MM.1S (cell line): ENCODE measurements at regions not wholly inside any gene's neighbourhood (a gene's known extent, or its start where the extent isn't known, plus 50 kb on each side); places are given as distances from the start of the nearest gene placed in this dataset.

Experiments
- DNase-seq: peaks from one replicate; pipeline ENCODE4 v3.0.0-alpha.2; 2015
- H2AFZ ChIP-seq: fragments of 300-600 bp; sonication (generic); 2 replicates; pipeline ENCODE4 v1.6.0; 2016; ENCODE audit warnings: antibody characterized with exemption, low read length
- H3F3A ChIP-seq: fragments of 300-600 bp; sonication (generic); 2 replicates; pipeline ENCODE4 v1.6.1; 2016; ENCODE audit warnings: mild to moderate bottlenecking, antibody characterized with exemption, low read length, moderate library complexity, mixed read lengths; ENCODE audit not compliant: insufficient read depth
- H3K27ac ChIP-seq: fragments of 300-600 bp; sonication (generic); 2 replicates; pipeline ENCODE4 v1.5.1; 2016; ENCODE audit warnings: mild to moderate bottlenecking, low read length
- H3K27me3 ChIP-seq: fragments of 300-600 bp; sonication (generic); replicated peaks from 2 replicates; pipeline ENCODE4 v1.6.0; 2016; ENCODE audit warnings: low read length; ENCODE audit not compliant: insufficient read depth
- H3K36me3 ChIP-seq: fragments of 300-600 bp; sonication (generic); replicated peaks from 2 replicates; pipeline ENCODE4 v1.6.1; 2016; ENCODE audit warnings: mild to moderate bottlenecking, low read length, mixed read lengths; ENCODE audit not compliant: insufficient read depth
- H3K4me1 ChIP-seq: fragments of 300-600 bp; sonication (generic); 2 replicates; pipeline ENCODE4 v1.6.1; 2016; ENCODE audit warnings: low read length, mixed read lengths
- H3K4me2 ChIP-seq: fragments of 300-600 bp; sonication (generic); 2 replicates; pipeline ENCODE4 v1.6.0; 2016; ENCODE audit warnings: low read depth, low read length
- H3K4me3 ChIP-seq: fragments of 300-600 bp; sonication (generic); 2 replicates; pipeline ENCODE4 v1.5.1; 2016; ENCODE audit warnings: low read length, mixed read lengths
- H3K79me2 ChIP-seq: fragments of 300-600 bp; sonication (generic); 2 replicates; pipeline ENCODE4 v1.6.1; 2016; ENCODE audit warnings: mixed run types, low read length, mixed read lengths
- H3K9ac ChIP-seq: fragments of 300-600 bp; sonication (generic); 2 replicates; pipeline ENCODE4 v1.6.1; 2016; ENCODE audit warnings: low read length, mixed read lengths
- H3K9me2 ChIP-seq: fragments of 300-600 bp; sonication (generic); replicated peaks from 2 replicates; pipeline ENCODE4 v1.6.1; 2016; ENCODE audit warnings: mild to moderate bottlenecking, low read length, mixed read lengths; ENCODE audit not compliant: insufficient read depth
- H3K9me3 ChIP-seq: fragments of 300-600 bp; sonication (generic); replicated peaks from 2 replicates; pipeline ENCODE4 v1.6.1; 2016; ENCODE audit warnings: mild to moderate bottlenecking, low read length, mixed read lengths; ENCODE audit not compliant: insufficient read depth
- H4K20me1 ChIP-seq: fragments of 300-600 bp; sonication (generic); 2 replicates; pipeline ENCODE4 v1.6.1; 2016; ENCODE audit warnings: mild to moderate bottlenecking, low read length, moderate library complexity, mixed read lengths; ENCODE audit not compliant: insufficient read depth
- EZH2 ChIP-seq: fragments of 300-600 bp; sonication (generic); optimal IDR thresholded peaks from 2 replicates; pipeline ENCODE3; 2017; ENCODE audit warnings: low read depth, mild to moderate bottlenecking, antibody characterized with exemption, low read length, mixed read lengths
- EZH2phosphoT487 ChIP-seq: fragments of 300-600 bp; sonication (generic); IDR thresholded peaks from 2 replicates; pipeline ENCODE4 v1.6.1; 2018; ENCODE audit warnings: antibody characterized with exemption, low read length
- TF ChIP-seq, protein P1 (sequence below): fragments of 300-600 bp; sonication (generic); IDR thresholded peaks from 2 replicates; pipeline ENCODE4 v1.5.1; 2016; ENCODE audit warnings: antibody characterized with exemption, low read length, mixed read lengths

DNA sequence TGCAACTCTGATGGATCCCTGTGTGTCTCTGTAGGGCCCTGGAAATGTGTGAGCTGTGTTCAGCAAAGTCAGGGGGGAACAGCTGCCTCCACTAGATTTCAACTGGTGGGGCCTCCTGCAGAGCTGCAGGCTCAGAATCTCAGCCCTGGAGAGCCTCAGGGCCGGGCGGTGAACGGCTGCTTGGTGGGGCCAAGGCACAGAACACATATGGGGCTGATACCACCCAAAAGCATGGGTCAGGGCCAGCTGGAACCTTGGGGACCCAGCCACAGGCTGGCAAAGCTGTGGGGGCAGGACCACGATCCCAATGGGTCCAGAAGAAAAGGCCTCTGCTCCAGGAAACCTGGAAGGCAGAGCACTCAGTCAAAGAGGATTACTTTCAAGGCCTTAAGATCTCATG is 878.5 kb downstream of the BCL11B start:
- no peaks in the 10 kb centered on the region for H3K9me3 ChIP-seq
- no peaks in the 10 kb centered on the region for H4K20me1 ChIP-seq
- no peak for DNase-seq
- H3K4me3 ChIP-seq = no peak overlapping the region
- H3K9me2 ChIP-seq = no peaks in the 10 kb centered on the region
- no peaks in the 10 kb centered on the region for H3K36me3 ChIP-seq
- no peaks in the 10 kb centered on the region for H3K79me2 ChIP-seq
- no peaks in the 10 kb centered on the region for H3F3A ChIP-seq
- no peaks in the 10 kb centered on the region for H3K4me1 ChIP-seq
- no peaks in the 10 kb centered on the region for H3K27me3 ChIP-seq
- no peak for TF ChIP-seq EZH2
- no peak for TF ChIP-seq EZH2phosphoT487
- H3K4me2 ChIP-seq = no peak overlapping the region
- no peak overlapping the region for H2AFZ ChIP-seq
- no peak overlapping the region for H3K9ac ChIP-seq
- no peak overlapping the region for H3K27ac ChIP-seq

GRCh38 chr14:98404811-98405210 is 867.2 kb downstream of the BCL11B start:
- TF ChIP-seq, protein P1, sequence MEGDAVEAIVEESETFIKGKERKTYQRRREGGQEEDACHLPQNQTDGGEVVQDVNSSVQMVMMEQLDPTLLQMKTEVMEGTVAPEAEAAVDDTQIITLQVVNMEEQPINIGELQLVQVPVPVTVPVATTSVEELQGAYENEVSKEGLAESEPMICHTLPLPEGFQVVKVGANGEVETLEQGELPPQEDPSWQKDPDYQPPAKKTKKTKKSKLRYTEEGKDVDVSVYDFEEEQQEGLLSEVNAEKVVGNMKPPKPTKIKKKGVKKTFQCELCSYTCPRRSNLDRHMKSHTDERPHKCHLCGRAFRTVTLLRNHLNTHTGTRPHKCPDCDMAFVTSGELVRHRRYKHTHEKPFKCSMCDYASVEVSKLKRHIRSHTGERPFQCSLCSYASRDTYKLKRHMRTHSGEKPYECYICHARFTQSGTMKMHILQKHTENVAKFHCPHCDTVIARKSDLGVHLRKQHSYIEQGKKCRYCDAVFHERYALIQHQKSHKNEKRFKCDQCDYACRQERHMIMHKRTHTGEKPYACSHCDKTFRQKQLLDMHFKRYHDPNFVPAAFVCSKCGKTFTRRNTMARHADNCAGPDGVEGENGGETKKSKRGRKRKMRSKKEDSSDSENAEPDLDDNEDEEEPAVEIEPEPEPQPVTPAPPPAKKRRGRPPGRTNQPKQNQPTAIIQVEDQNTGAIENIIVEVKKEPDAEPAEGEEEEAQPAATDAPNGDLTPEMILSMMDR = no peak
- TF ChIP-seq EZH2phosphoT487 = no peak
- no peak for TF ChIP-seq EZH2
- H3K9me3 ChIP-seq = no peaks in the 10 kb centered on the region
- DNase-seq = no peak
- H3K4me2 ChIP-seq = no peak overlapping the region
- no peak overlapping the region for H3K27ac ChIP-seq
- H3K27me3 ChIP-seq = no peaks in the 10 kb centered on the region
- H4K20me1 ChIP-seq = no peaks in the 10 kb centered on the region
- H3K36me3 ChIP-seq = no peaks in the 10 kb centered on the region
- H2AFZ ChIP-seq = no peak overlapping the region
- no peak overlapping the region for H3K4me3 ChIP-seq
- no peaks in the 10 kb centered on the region for H3K9me2 ChIP-seq
- no peaks in the 10 kb centered on the region for H3F3A ChIP-seq
- H3K4me1 ChIP-seq = no peaks in the 10 kb centered on the region
- no peaks in the 10 kb centered on the region for H3K79me2 ChIP-seq
- no peak overlapping the region for H3K9ac ChIP-seq

- Histone ChIP-seq H3K79me2 (no peaks in the 10 kb centered on the region), H2AFZ (no peak overlapping the region), H3K27me3 (no peaks in the 10 kb centered on the region), H3K9ac (no peak overlapping the region), H3K27ac (no peak overlapping the region), H3K4me1 (no peaks in the 10 kb centered on the region), H3K36me3 (no peaks in the 10 kb centered on the region), H3K9me3 (no peaks in the 10 kb centered on the region), H3K9me2 (no peaks in the 10 kb centered on the region), H3K4me2 (no peak overlapping the region), H4K20me1 (no peaks in the 10 kb centered on the region), H3K4me3 (no peak overlapping the region), H3F3A (no peaks in the 10 kb centered on the region)
- no peak for DNase-seq
- TF ChIP-seq EZH2 (no peak), EZH2phosphoT487 (no peak)
- TF ChIP-seq, protein P1 = no peak
These were observed 863.9 kb downstream of the BCL11B start for GRCh38 chr14:98408024-98408555.

GRCh38 chr14:98408713-98409112 is 863.3 kb downstream of the BCL11B start:
- TF ChIP-seq EZH2 (no peak), EZH2phosphoT487 (no peak)
- TF ChIP-seq, protein P1 = no peak
- Histone ChIP-seq H3K4me3 (no peak overlapping the region), H3K36me3 (no peaks in the 10 kb centered on the region), H3K79me2 (no peaks in the 10 kb centered on the region), H3K9me2 (no peaks in the 10 kb centered on the region), H3K9me3 (no peaks in the 10 kb centered on the region), H2AFZ (no peak overlapping the region), H3K27me3 (no peaks in the 10 kb centered on the region), H3K9ac (no peak overlapping the region), H3K27ac (no peak overlapping the region), H3K4me1 (no peaks in the 10 kb centered on the region), H3F3A (no peaks in the 10 kb centered on the region), H3K4me2 (no peak overlapping the region), H4K20me1 (no peaks in the 10 kb centered on the region)
- no peak for DNase-seq
